ENCODE measurements at regions not wholly inside any gene's neighbourhood (a gene's known extent, or its start where the extent isn't known, plus 50 kb on each side); places are given as distances from the start of the nearest gene placed in this dataset.

DNA sequence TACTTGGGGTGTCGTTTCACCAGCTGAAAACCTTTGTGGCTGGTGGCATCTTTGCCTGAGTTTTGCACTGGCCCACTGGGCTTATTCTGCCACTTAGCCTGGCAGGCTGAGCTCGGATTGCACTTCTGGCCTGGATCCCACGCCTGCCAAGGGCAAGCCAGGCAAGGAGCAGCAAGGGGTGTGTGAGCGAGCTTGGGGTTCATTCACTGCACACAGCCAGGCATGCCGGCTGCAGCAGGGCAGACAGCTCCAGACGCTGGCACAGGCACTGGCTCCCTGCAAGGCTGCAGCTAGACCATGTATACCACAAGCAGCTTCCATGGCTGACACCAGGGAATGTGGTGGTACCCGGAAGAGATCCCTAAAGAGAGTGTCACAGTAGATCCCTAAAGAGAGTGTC lies 476.3 kb downstream of the EPHA5 start (continued):
- TF ChIP-seq RNF2 (IDR thresholded peaks at IDR 0.05; ENCODE audit: borderline replicate concordance, low read depth, low read length, missing control alignments, poor library complexity, severe bottlenecking) (no peak), CBX8 (IDR thresholded peaks at IDR 0.05; ENCODE audit: borderline replicate concordance, low read depth, low read length) (no peak), GABPA (IDR thresholded peaks at IDR 0.05; ENCODE audit: borderline replicate concordance, insufficient read depth, low read length) (no peak), EZH2 (IDR thresholded peaks at IDR 0.05; ENCODE audit: low read depth, low read length, severe bottlenecking) (no peak), BCL11A (IDR thresholded peaks at IDR 0.05; ENCODE audit: low read depth in 2 of 2, low read length in 2 of 2) (no peak)
- TF ChIP-seq, protein P1, sequence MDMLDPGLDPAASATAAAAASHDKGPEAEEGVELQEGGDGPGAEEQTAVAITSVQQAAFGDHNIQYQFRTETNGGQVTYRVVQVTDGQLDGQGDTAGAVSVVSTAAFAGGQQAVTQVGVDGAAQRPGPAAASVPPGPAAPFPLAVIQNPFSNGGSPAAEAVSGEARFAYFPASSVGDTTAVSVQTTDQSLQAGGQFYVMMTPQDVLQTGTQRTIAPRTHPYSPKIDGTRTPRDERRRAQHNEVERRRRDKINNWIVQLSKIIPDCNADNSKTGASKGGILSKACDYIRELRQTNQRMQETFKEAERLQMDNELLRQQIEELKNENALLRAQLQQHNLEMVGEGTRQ (IDR thresholded peaks at IDR 0.05; ENCODE audit: low read length), result no peak
